GM19438 (cell line): ENCODE measurements at regions not wholly inside any gene's neighbourhood (a gene's known extent, or its start where the extent isn't known, plus 50 kb on each side); places are given as distances from the start of the nearest gene placed in this dataset.

ENCODE experiments used
- ATAC-seq: cut with Tn5 transposase; IDR thresholded peaks from one replicate; pipeline ENCODE4 v1.9.1; 2021; ENCODE audit warnings: low read depth; ENCODE audit not compliant: unreplicated experiment

- no peak for ATAC-seq
These were observed 453.4 kb upstream of the AKR1E2 start for GRCh38 chr10:4372601-4373000.

- no peak for ATAC-seq
These were observed 454.2 kb upstream of the AKR1E2 start for GRCh38 chr10:4371691-4372295.

GRCh38 chr10:4370376-4370775 is 455.6 kb upstream of the AKR1E2 start:
- ATAC-seq: no peak

GRCh38 chr10:4361581-4361980 is 464.4 kb upstream of the AKR1E2 start:
- no peak for ATAC-seq

- ATAC-seq: no peak
These were observed 467.0 kb upstream of the AKR1E2 start for GRCh38 chr10:4359003-4359402.

- ATAC-seq: no peak
These were observed 468.1 kb upstream of the AKR1E2 start for GRCh38 chr10:4357911-4358310.

GRCh38 chr10:4355350-4355749 is 470.7 kb upstream of the AKR1E2 start:
- ATAC-seq: no peak

- ATAC-seq: no peak
These were observed 471.6 kb upstream of the AKR1E2 start for GRCh38 chr10:4354382-4354812.

GRCh38 chr10:4353964-4354363 is 472.0 kb upstream of the AKR1E2 start:
- ATAC-seq: no peak

GRCh38 chr10:4353059-4353655 is 472.9 kb upstream of the AKR1E2 start:
- ATAC-seq: no peak

- ATAC-seq: no peak
These were observed 473.5 kb upstream of the AKR1E2 start for GRCh38 chr10:4352414-4352961.

GRCh38 chr10:4351723-4352413 is 474.1 kb upstream of the AKR1E2 start:
- no peak for ATAC-seq

- no peak for ATAC-seq
These were observed 478.6 kb upstream of the AKR1E2 start for GRCh38 chr10:4347397-4347796.

- no peak for ATAC-seq
These were observed 479.9 kb upstream of the AKR1E2 start for GRCh38 chr10:4345877-4346646.

- ATAC-seq: no peak
These were observed 481.5 kb upstream of the AKR1E2 start for GRCh38 chr10:4344492-4344994.

- no peak for ATAC-seq
These were observed 482.1 kb upstream of the AKR1E2 start for GRCh38 chr10:4343873-4344272.

GRCh38 chr10:4343091-4343490 is 482.9 kb upstream of the AKR1E2 start:
- ATAC-seq: no peak

GRCh38 chr10:4338768-4339167 is 487.2 kb upstream of the AKR1E2 start:
- ATAC-seq: no peak

- no peak for ATAC-seq
These were observed 488.4 kb upstream of the AKR1E2 start for GRCh38 chr10:4337563-4337962.

- no peak for ATAC-seq
These were observed 491.1 kb upstream of the AKR1E2 start for GRCh38 chr10:4334871-4335270.

- ATAC-seq: no peak
These were observed 492.0 kb upstream of the AKR1E2 start for GRCh38 chr10:4334015-4334414.
